Neural progenitor cell (in vitro differentiated cells): ENCODE measurements at regions not wholly inside any gene's neighbourhood (a gene's known extent, or its start where the extent isn't known, plus 50 kb on each side); places are given as distances from the start of the nearest gene placed in this dataset.

ENCODE experiments used
- CTCF ChIP-seq: fragments of 200-600 bp; sonication (generic); IDR thresholded peaks from 2 replicates; pipeline ENCODE4 v1.5.1; 2017; ENCODE audit warnings: antibody characterized with exemption, mild to moderate bottlenecking
- EZH2phosphoT487 ChIP-seq: fragments of 200-600 bp; sonication (generic); IDR thresholded peaks from 2 replicates; pipeline ENCODE4 v1.6.1; 2017; ENCODE audit warnings: antibody characterized with exemption

GRCh38 chr5:4855880-4856279 is 284.2 kb upstream of the ADAMTS16 start:
- TF ChIP-seq CTCF (no peak), EZH2phosphoT487 (no peak)
